Fibroblast of pulmonary artery (primary cell): ENCODE measurements at regions not wholly inside any gene's neighbourhood (a gene's known extent, or its start where the extent isn't known, plus 50 kb on each side); places are given as distances from the start of the nearest gene placed in this dataset.

Experiments
- DNase-seq: peaks from one replicate; pipeline ENCODE4 v3.0.0-alpha.2; 2010; ENCODE audit warnings: low read depth
- H3K4me3 ChIP-seq: replicated peaks from 2 replicates; pipeline ENCODE4 v1.5.1; 2011; ENCODE audit warnings: low read depth, mild to moderate bottlenecking, control low read depth, low read length, moderate library complexity
- CTCF ChIP-seq: IDR thresholded peaks from 2 replicates; pipeline ENCODE4 v1.5.1; 2011; ENCODE audit warnings: mild to moderate bottlenecking, control low read depth, low read length, inconsistent platforms; ENCODE audit errors: missing control alignments

GRCh38 chr6:168908166-168908565 lies 345.5 kb downstream of the THBS2 start:
- DNase-seq: peak; percentile 54
- no peak for TF ChIP-seq CTCF
- no peak overlapping the region for H3K4me3 ChIP-seq

GRCh38 chr6:168906391-168906790 lies 347.3 kb downstream of the THBS2 start:
- no peak for DNase-seq
- H3K4me3 ChIP-seq: no peak overlapping the region
- no peak for TF ChIP-seq CTCF

GRCh38 chr6:168905451-168906090 lies 348.1 kb downstream of the THBS2 start:
- no peak overlapping the region for H3K4me3 ChIP-seq
- DNase-seq: peak; percentile 6
- TF ChIP-seq CTCF: no peak

GRCh38 chr6:168903613-168904345 lies 349.9 kb downstream of the THBS2 start:
- DNase-seq: no peak
- H3K4me3 ChIP-seq: no peak overlapping the region
- TF ChIP-seq CTCF: no peak

- TF ChIP-seq CTCF: no peak
- DNase-seq: no peak
- H3K4me3 ChIP-seq: no peak overlapping the region
These were observed 351.6 kb downstream of the THBS2 start for GRCh38 chr6:168902075-168902474.

- no peak for DNase-seq
- TF ChIP-seq CTCF: no peak
- H3K4me3 ChIP-seq: no peak overlapping the region
These were observed 352.6 kb downstream of the THBS2 start for GRCh38 chr6:168901076-168901475.

GRCh38 chr6:168896321-168896720 lies 357.3 kb downstream of the THBS2 start:
- no peak for TF ChIP-seq CTCF
- H3K4me3 ChIP-seq: no peak overlapping the region
- DNase-seq: no peak
